ENCODE measurements at regions not wholly inside any gene's neighbourhood (a gene's known extent, or its start where the extent isn't known, plus 50 kb on each side); places are given as distances from the start of the nearest gene placed in this dataset.

- no peak for TF ChIP-seq CTCF (IDR thresholded peaks at IDR 0.05; ENCODE audit: insufficient read depth, low read length, poor library complexity, severe bottlenecking)
- no peak for TF ChIP-seq EZH2phosphoT487 (conservative IDR thresholded peaks at IDR 0.05; ENCODE audit: low read length)
These were observed 283.6 kb downstream of the ELAVL2 start for GRCh38 chr9:23542438-23542837.

All from SU-DHL-6 (cell line).